IPS-NIHi7 (cell line): ENCODE measurements at regions not wholly inside any gene's neighbourhood (a gene's known extent, or its start where the extent isn't known, plus 50 kb on each side); places are given as distances from the start of the nearest gene placed in this dataset.

Experiments used
- DNase-seq: peaks from one replicate; pipeline ENCODE4 v3.0.0; 2012; ENCODE audit warnings: mixed read lengths; ENCODE audit errors: extremely low spot score

DNA sequence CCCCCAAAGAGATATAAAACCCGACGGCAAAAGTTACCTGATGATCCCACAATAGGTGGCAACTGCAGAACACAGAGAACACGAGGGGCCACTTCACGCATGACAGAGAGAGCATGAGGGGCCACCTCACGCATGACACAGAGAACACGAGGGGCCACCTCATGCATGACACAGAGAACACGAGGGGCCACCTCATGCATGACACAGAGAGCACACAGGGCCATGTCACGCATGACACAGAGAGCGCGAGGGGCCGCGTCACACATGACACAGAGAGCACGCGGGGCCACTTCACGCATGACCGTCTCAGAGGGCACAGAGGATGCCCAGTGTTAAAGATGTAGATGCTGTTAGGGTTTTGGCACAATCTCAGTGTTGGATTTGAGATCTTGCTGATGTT, 1359.5 kb downstream of the TBC1D22A start:
- no peak for DNase-seq

DNA sequence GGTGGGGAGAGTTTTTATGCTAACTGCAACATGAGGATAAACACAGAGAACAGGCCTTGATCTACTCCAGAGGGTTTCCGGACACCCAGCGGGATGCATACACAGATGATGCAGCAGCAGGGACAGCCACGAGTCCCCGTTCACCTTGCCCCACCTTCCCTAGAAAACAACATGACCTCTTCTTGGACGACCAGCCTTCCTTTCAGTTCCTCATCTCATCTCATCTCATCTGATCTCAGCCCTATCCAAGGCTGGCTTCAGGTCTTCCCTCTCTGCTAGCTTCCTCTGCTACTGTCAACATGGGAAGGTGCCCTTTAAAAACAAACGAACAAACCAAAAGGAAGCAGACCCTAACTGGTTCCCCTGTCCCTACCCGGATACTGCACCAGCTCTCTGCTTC, 1356.2 kb downstream of the TBC1D22A start:
- DNase-seq: no peak

DNA sequence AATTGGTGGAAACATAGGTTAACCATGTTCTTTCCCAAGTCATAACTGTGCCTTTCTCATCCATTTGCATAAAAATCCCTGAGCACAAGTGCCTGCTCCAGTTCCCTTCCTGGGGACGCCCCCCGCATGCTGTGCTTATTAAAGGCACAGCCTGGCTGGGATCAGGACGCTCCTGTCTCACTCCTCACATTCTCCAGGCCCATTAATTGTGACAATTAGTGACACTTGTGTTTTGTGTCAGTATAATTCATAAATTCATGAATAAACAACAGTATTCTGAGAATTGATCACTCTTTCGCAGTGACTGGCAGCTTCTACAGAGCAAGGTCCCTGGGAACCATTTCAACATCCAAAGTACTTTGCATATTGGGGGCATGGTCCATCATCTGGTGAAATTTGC, 1354.4 kb downstream of the TBC1D22A start:
- DNase-seq: no peak

DNA sequence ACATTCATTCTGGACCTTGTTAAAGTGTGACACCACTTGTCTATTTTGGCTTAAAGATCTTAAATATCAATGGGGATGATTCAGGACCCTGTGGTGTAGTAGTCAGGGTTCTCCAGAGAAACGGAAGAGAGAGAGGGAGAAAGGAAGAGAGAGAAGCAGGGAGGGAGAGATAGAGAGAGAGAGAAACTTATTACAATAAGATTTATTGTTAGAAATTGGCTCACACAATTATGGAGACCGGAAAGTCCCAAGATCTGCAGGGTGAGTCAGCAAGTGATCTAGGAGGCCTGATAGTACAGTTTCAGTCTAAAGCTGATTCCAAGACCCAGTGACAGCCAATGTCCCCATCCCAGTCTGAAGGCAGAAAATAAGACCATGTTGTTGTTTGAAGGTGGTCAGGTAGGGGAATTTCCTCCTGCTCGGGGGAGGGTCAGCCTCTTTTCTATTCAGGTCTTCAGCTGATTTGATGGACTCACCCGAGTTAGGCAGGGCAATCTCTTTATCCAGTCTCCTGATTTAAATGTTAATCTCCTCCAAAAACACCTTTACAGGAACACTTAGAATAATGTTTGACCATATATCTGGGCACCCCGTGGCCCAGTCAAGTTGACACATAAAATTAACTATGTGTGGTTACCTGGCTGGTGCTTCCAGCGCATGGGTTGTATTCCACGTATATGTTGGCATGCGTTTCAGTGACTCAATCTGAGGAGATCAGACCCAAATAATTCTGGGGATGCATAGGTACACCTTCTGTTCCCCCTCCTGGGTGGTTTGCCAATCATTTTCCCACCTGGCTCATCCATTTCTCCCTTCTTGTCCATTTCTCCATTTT, 1350.5 kb downstream of the TBC1D22A start:
- no peak for DNase-seq

DNA sequence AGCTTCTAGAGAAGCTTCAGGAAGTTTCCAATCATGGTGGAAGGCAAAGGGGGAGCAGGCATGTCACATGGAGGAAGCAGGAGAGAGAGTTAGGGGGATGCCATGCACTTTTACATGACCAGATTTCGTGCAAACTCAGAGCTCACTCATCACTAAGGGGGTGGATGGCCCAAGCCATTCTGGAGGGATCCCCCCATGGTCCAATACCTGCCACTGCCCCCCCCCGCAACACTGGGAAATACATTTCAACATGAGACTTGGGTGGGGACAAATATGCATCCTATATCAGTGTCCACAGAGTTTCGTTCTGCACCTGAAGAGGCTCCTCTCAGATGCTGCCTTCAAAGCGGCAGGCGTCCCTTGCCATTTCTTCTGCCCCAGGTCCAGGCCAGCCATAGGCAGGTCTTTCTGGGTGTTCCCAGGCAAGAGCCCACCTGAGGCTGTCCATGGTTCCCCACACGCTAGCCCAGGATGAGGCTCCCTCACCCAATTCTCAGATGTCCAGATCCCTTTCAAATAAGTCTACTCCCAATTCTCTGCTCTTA, 1344.3 kb downstream of the TBC1D22A start:
- DNase-seq: no peak

DNA sequence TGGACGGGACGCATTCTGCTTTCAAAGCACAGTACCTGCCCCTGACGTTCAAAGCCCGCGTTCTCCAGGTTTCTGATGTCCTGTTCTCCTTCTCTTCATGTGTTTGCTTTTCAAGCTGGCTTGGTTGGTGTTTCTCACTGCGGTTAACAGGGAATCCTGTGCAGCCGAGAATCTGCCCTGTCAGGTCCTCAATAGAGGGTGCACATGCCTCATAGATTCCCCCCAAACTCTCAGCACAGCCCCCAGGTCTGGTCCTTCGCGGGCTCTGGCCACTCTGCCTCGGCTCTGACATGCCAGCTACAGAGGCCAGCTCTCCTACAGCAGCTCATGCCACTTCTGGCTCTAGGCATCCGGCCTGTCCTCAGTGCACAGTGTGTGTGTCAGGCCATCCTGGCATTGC, 1343.8 kb downstream of the TBC1D22A start:
- no peak for DNase-seq

DNA sequence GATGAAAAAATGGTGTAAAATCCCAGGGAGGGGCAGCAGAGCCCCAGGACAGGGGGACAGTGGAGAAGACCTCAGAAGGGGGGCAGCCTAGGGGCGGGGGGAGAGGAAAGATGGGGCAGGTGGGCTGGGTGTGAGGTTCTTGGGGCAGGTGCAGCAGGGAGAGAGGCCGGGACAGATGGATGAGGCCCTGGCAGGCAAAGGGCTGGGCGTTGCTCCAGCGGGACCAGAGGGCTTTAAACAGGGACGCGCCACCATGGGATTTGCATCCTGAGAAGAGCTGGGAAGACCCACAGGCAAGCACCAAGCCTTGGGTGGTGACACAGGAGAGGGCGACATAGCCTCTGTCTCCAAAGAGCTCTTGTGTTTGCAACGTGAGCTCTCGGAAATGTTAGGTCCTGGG, 1342.8 kb downstream of the TBC1D22A start:
- DNase-seq: no peak

DNA sequence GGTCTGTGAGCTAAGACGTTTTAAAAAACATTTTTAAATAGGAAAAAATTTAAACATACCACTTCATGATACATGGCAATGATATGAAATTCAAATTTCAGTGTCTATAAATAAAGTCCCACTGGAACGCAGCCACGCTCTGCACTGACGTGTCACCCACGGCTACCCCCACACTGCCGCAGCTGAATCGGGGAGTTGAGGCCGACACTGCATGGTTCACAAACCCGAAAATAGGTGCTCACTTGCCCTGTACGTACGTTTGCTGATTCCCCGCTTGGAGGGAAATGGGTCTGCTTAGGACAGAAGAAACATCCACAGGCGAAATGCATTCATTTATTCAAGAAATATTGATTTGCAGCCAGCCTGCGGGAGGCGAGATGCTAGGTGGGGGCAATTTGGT, 1342.3 kb downstream of the TBC1D22A start:
- DNase-seq: no peak

DNA sequence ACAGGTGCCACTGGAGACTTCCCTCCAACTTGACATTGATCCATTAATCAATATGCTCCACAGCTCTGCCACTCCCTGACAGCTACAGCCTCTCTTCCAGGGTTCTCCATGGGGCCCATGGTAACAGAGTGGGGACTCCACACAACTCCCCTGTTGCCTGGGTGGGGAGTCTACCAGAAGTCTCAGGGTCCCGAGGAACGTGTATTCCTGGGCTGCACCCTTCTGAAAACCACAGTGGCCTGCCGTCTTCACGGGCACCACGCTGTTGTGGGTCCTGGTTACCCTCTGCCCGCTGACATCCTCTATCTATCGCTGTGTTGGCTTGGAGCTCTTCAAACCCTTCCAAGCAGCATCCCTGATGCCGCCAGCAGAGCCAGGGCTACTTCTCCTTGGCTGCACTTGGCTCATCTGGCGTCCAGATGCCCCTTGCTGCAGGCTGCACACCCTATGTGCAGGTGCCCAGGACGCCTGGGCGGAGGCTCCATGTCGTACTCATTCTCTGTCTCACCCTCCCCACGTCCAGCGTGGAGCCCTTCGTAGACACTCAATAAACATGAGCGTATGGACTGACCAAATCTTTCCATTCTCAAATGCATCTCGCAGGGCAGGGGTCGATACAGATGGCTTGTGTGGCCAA, 1341.8 kb downstream of the TBC1D22A start:
- no peak for DNase-seq

DNA sequence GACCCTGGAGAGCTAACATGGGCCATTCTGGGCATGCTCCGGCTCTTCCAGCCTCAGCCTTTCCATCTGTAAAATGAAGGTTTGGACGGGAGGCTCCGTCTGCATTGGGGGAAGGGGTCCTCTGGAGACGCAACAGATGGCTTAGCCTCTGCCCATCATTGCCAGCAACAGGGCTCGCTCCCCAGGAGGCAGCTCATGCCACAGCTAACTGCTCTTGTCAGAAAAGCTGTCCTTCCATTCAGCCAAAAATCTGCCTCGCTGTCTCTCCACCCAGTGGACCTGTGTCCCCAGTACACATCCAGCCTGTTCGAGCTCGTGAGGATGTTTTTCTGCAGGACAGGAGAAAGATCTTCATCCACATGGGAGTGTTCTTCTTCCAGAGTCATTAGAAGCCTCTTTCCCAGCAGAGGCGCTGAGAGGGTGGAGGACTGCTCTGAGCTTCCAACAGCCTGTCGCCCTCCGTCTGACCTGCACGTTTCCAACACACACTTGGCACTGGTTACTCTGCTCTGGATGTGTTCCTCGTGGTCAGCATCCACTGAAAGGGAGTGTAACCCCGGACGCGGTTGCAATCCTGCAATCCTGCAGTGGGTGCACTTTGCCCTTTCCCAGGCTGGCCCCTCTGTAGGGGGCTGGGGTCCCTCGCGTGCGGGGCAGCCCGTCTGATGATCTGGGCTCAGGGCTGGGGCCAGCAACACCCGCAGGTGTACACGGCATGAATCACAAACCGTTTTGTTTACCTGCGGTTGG, 1340.9 kb downstream of the TBC1D22A start:
- DNase-seq: no peak

DNA sequence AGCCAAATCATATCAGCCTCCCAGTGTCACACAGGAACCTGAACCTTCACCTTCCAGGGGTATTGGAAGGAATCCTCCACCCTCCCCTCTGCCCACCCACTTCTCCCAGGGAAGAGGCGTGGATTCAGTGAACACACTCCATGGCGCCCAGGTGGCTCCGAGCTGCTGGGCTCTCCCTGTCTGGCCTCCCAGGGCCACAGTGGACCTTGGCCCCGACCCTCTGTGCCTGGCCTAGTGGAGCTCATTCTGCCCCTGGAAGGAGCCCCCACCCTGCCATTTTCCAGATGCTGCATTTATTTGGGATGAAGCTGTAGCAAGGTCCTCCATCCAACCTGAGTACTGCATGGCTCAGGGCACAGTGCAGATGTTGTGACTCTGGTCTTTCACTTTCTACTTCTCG, 1340.1 kb downstream of the TBC1D22A start:
- DNase-seq: no peak

DNA sequence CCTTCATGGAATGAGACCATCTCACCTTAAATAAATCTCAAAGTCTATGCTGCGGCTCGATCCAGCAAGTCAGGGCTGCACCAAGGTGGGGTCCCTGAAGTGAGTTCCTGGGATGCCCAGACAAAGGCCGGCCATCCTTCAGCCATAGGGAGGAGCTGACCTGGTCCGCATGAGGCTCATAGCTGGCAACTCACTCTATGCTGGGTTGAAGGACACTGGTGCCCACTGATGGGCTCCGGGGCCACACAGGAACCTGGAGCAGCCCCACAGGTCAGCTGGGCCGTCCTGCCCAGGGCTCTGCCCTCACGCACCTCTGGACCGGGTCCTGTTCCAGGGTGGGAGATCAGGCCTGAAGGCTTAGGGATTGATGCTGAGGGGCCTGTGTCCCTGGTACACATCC, 1339.3 kb downstream of the TBC1D22A start:
- no peak for DNase-seq

DNA sequence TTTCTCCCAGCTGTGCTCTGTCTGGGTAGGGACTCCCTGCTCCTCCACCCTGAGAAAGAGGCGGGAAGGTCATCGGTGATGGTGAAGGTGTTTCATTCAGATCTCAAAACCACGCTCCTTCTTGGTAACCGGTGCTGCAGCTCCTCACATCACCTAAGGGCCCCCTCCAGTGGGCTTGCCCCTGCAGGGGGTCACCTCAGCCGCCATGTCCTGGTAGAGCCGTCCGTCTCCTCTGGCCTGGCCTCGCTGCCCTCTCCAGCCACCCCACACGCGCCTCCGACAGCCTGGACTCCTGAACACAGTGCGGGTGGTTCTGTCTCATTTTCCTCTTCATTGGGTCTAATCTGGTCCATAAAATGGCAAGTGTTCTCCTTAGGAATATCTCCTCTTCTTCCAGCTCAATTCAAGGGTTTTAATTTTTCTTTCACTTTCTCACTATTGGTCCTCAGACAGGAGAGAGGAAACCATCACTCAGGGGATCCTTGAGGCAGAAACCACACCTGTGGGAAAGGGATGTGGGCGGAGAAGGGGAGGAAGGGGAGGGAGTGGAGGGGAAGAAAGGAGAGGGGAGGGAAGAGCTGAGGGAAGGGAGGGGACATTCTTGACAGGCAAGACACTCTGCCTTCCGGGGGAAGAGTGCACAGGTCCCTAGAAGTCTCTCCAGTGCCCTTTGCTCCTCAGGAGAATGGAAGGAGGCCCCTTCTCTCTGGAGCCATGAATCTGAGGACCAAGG, 1338.4 kb downstream of the TBC1D22A start:
- no peak for DNase-seq

DNA sequence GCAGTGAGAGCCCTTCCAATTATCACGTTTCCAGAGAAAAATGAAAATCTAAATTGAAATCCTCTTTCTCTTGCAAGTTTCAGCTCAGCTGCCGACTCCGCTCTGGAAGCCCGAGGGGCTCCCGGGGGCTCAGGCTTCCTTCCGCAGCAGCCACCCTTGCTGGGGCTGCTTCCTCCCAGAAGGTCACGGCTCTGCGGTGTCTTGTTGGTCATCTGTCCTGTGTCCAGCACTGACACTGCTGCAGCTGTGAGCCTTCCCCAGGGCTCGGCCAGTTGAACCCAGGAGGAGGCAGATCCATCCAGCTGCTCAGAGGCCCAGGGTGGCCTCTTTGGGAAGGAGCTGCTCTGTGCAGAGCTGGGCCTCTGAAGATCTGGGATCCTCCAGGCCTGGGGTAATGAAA, 1337.2 kb downstream of the TBC1D22A start:
- DNase-seq: no peak

DNA sequence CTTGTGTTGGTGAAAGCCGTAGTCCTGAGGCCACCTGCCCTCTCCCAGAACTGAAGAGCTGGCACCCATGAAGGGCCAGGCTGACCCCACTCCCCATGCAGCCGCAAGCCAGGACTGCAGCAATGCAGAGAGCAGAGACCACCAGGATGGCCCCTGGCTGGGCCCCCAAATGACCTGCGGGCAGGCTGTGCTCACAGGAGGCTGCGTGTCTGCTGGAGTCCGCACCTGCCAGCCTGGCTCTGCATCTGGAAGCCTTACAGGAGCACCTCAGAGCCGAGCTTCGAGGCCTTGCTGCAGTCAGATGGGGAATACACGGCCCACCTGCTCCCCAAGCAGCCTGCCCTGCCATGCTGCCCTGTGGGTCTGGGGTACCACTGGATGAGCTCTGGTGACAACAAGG, 1336.8 kb downstream of the TBC1D22A start:
- no peak for DNase-seq

DNA sequence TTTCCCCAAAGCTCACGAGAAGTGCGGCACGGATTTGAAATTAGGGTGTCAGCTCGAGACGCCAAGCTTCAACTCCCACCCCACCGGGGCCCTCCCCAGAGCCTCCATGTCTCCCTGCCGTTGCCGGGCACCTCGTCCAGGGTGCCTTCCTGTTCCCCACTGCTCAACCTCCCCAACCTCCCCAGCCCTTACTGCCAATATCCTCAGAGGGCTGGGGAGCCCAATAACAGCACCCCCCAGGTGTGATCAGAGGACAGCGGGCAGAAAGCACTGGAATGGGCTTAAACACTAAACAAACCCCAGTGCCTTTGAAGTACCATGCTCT, 1336.4 kb downstream of the TBC1D22A start:
- no peak for DNase-seq

DNA sequence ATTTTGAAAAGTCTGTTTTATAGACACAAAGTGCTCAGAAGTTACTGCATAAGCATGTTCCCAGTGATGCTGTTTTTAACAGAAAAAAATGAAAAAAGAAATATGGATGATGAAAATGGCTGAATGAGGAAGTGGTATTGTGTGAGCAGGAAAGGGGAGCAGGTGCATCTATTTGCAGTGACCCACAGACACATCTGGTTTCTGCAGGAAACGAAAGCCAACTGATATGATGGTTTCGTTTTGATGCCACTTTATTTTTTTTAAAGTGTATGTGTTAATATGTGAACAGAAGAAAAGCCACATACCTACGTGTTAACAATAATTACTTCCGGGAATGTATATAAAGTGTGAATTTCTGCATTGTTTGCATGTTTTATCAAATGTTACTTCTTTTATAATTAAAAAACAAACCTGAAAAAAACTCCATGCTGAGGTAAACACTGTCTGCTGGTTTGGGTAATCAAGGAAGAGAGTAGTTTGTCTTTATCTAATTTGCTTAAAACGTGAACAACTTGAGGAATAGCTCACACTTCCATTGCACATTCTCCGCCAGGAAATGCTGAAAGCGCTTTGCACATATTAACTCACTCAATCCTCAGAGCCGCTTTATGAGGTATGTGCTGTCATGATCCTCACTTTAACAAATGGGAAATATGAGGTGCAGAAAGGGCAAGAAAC, 1335.9 kb downstream of the TBC1D22A start:
- no peak for DNase-seq

DNA sequence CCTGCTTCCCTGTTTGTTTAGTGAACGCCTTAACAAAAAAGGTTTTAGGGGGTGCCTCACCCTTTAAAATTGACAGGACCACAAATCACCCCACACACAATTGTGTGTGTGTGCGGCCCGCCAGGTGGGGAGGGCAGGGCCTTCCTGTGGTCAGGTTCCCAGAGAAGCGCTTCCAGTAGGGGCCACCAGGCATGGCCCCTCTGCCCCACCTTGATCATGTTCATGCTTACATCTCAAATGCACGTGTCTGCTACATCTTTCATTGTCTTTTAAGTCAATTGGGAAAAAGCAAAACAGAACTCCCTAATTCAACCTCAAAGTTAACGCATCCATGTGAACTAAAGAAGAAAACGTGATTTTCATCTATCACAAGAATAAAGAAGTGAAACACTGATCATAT, 1335.3 kb downstream of the TBC1D22A start:
- no peak for DNase-seq

DNA sequence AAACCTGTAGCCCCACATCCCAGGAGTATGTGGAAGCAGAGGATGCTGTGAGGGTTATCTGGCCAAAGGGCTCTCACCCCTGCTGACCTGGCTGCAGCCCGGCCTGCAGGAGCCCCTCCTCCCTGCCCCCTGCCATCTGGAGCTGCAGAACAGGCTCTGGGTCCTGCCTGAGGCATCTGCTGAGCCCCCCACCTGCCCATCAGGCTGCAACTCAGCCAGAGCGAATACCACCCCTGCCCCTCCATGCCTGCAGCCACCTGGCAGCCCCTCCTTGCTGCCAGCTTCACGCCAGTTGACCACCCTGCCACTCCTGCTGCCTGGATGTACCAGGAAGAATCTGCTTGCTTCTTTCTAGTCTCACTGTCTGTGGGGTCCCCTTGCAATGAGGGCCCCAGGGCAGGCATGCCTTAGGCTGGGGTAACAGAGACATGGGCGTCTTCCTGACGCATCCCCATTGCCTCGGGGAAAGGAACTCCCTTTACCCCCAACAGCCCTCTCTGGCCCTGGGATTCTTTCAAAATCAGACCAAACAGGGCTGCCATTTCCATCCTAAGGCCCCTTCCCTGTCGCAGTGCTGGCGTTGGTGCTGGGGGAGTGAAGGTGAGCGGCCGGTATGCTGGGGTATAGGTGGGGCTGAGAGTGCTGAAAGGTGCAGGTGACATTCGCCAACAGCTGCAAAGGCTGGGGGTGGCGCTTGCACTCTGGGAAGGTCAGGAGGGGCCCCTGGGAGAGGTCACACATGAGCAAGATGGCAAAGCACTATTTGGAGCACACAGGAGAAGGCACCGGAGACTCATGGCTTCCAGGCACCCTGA, 1334.6 kb downstream of the TBC1D22A start:
- no peak for DNase-seq

DNA sequence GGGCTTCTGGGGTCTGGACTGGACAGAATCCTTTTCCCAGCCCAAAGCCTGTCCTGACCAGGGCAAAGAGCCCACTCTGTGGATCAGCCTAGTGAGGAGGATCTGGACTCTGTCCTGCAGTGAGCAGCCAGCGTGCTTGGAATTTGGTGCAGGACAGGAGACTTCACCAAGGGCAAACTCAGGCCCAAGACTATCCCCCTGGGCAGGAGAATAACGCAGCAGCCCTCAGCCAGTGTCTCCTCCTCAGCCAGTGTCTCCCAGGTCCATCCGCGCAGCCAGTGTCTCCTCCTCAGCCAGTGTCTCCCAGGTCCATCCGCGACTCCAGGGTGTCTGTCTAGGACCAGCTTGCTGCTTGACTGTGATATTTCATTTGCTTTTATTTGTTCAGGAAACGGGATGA, 1334.0 kb downstream of the TBC1D22A start:
- no peak for DNase-seq

DNA sequence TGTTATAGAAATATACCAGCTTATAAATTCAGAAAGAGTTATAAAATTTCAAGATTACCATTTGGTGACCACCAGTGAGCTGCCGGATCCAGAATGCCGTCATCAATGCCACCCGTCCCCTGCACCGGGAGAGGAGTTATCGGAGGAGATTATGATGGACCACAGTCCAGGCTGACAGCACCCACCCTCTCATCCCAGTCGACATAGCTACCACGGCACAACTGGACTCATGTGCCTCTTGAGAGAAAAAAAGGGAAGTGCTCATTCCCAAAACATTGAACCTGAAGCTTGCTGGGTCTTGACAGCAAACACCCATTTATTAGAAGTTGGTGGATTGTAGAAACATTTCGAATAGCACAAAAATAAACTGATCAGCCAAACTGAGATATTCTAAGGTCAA, 1331.5 kb downstream of the TBC1D22A start:
- DNase-seq: no peak
